ENCODE measurements at regions not wholly inside any gene's neighbourhood (a gene's known extent, or its start where the extent isn't known, plus 50 kb on each side); places are given as distances from the start of the nearest gene placed in this dataset.
"Not testable (repeated sequence)": the region's sequence is repeated elsewhere in the genome, so short reads cannot be mapped to it uniquely, and the experiment has no call there.

- no peak for DNase-seq
- in situ Hi-C loops (cut with MboI; ENCODE audit: low pct_unique_long_range_greater_than_20kb, low sequenced_read_pairs) = loop anchor here (25.0 kb wide), 1 partner anchor 90 kb away; no protein-coding TSS in a partner anchor
Observed at GRCh38 chr7:82701949-82702348, 258.4 kb upstream of the CACNA2D1 start.

GRCh38 chr7:82700741-82701140 is 257.2 kb upstream of the CACNA2D1 start:
- DNase-seq = no peak
- in situ Hi-C loops (cut with MboI; ENCODE audit: low pct_unique_long_range_greater_than_20kb, low sequenced_read_pairs) = loop anchor here (25.0 kb wide), 1 partner anchor 88 kb away; no protein-coding TSS in a partner anchor

DNA sequence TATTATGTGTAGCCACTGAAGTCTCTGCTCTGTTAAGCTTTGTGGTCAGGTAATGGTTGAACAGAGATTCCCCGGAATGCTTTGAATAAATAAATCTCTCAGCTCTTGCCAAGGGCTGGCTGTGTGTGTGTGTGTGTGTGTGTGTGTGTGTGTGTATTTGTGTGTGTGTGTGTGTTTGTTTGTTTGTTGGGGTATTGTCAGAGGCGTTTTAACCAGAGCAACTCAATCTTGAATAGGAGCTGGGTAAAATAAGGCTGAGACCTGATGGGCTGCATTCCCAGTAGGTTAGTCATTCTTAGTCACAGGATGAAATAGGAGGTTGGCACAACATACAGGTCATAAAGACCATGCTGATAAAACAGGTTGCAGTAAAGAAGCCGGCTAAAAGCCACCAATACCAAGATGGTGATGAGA is 256.2 kb upstream of the CACNA2D1 start:
- DNase-seq = no peak
- in situ Hi-C loops (cut with MboI; ENCODE audit: low pct_unique_long_range_greater_than_20kb, low sequenced_read_pairs) = loop anchor here (25.0 kb wide), 1 partner anchor 87 kb away; no protein-coding TSS in a partner anchor

DNA sequence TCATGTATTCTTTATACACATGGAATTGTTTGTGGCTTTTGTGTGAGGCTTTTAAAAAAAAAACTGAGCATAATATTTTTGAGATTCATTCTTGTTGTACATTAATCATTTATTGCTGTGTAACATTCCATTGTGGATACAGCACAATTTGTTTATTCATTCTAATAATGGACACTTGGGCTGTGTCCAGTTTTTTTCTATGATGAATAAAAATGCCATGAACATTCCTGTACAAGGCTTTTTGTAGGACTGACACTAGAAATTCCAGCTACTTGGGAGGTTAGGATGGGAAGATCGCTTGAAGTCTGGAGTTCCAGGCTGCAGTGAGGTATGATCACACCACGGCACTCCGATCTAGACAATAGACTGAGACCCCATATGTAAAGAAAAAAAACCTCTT is 254.3 kb upstream of the CACNA2D1 start:
- in situ Hi-C loops (cut with MboI; ENCODE audit: low pct_unique_long_range_greater_than_20kb, low sequenced_read_pairs) = no loop called here
- DNase-seq = no peak

GRCh38 chr7:82696631-82697030 is 253.1 kb upstream of the CACNA2D1 start:
- in situ Hi-C loops (cut with MboI; ENCODE audit: low pct_unique_long_range_greater_than_20kb, low sequenced_read_pairs) = no loop called here

DNA sequence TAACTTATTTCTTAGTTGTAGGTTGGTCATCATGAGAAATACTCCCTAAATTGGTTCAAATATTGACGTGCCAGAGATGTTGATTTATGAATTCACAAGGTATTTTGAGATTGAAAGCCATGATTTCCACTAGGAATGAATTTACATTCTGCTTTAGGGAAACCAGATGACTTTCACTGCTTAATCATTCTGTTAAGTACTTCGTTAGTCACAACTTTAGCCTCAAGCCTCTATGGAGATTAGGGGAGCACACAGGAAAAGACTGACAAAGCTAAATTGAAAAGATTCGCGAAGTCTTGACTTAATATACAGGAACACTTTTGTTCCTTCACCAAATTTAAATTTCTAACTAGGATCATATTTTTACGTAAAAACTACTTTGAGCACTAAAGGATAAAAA is 250.4 kb upstream of the CACNA2D1 start:
- in situ Hi-C loops (cut with MboI; ENCODE audit: low pct_unique_long_range_greater_than_20kb, low sequenced_read_pairs) = no loop called here
- DNase-seq = no peak

More at GRCh38 chr7:82696631-82697030, 253.1 kb upstream of the CACNA2D1 start:
- DNase-seq = no peak

GRCh38 chr7:82690929-82691328 is 247.4 kb upstream of the CACNA2D1 start:
- in situ Hi-C loops (cut with MboI; ENCODE audit: low pct_unique_long_range_greater_than_20kb, low sequenced_read_pairs) = no loop called here
- DNase-seq = no peak

GRCh38 chr7:82685214-82685613 is 241.6 kb upstream of the CACNA2D1 start:
- in situ Hi-C loops (cut with MboI; ENCODE audit: low pct_unique_long_range_greater_than_20kb, low sequenced_read_pairs) = no loop called here
- DNase-seq = no peak

- DNase-seq = peak; percentile 47
Observed at GRCh38 chr7:82678716-82679115, 235.1 kb upstream of the CACNA2D1 start.

GRCh38 chr7:82678259-82678658 is 234.7 kb upstream of the CACNA2D1 start:
- DNase-seq = no peak
- in situ Hi-C loops (cut with MboI; ENCODE audit: low pct_unique_long_range_greater_than_20kb, low sequenced_read_pairs) = no loop called here

More at GRCh38 chr7:82678716-82679115, 235.1 kb upstream of the CACNA2D1 start:
- in situ Hi-C loops (cut with MboI; ENCODE audit: low pct_unique_long_range_greater_than_20kb, low sequenced_read_pairs) = no loop called here

DNA sequence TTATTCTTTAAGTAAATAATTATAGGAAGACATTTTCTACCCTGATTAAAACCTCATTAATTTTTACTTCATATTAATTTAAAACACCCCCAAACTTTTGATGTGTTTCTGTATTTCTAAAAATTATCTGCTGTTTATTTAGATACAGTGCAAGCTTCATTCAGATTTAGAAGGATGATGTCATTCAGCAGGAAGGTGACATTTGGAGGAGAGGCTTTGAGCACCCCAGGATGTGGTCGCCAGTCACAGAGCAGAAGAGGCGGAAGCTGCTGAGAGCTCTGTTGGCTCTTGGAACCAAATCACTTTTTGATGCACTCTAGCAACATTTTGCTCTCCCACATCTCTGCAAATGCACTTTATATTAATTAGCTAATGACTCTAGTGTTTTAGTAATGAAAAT is 233.9 kb upstream of the CACNA2D1 start:
- in situ Hi-C loops (cut with MboI; ENCODE audit: low pct_unique_long_range_greater_than_20kb, low sequenced_read_pairs) = no loop called here
- peak; percentile 65 for DNase-seq

GRCh38 chr7:82676777-82677463 is 233.3 kb upstream of the CACNA2D1 start:
- in situ Hi-C loops (cut with MboI; ENCODE audit: low pct_unique_long_range_greater_than_20kb, low sequenced_read_pairs) = no loop called here
- peak; percentile 25 for DNase-seq

DNA sequence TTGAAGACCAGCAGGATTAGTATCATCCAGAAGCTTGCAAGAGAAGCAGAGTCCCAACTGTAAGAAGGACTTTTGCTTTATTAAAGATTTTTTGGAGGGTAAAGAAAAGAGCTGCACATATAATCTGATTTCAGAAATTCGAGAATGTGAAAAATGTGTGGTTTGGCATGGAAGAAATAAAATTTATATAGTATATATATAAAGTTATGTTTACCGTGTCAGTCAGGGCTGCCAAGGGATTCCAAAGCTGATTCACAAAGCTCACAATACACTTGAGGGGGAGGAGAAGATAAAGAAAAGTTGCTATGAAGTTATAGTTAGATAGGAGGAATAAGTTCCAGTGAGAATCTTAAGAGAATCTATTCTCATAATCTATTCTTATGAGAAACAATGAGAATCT is 231.8 kb upstream of the CACNA2D1 start:
- no peak for DNase-seq
- in situ Hi-C loops (cut with MboI; ENCODE audit: low pct_unique_long_range_greater_than_20kb, low sequenced_read_pairs) = no loop called here

DNA sequence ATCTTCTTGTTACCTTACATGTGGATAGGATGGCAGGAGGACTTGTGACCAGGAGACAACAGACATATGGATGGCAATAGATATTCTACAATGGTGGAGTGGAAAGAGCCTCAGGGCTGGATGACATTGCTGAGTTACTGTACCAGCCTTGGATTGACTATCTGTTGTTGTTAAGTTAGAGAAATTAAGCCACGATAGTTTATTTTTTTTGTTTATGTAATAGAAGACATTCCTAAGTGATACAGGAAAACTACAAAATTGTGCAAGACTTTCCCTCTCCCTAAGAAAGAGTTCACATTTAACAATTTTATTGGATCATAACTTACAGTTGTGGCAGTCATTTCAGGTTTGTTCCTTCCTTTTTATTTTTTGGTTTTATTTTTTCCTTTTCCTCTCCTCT is 230.7 kb upstream of the CACNA2D1 start:
- no peak for DNase-seq

DNA sequence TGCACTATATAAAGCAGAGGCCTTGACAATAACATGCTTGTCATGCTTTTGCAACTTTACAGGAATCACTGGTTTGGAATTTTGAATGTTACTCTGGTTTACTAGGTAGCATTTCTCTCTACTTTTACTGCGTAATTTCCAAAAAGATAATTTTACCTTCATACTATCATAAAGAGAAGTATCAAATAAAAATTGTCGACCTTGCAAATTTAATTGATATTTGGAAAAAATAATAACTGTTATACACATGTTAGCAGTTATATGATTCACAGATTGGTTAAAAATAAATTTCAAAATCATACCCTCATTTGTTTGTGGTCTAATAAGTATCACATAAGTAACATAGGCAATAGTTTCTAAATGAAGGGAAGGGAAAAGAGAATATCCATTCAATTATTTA is 228.5 kb upstream of the CACNA2D1 start:
- in situ Hi-C loops (cut with MboI; ENCODE audit: low pct_unique_long_range_greater_than_20kb, low sequenced_read_pairs) = no loop called here
- DNase-seq = no peak

More for the DNA sequence above, 230.7 kb upstream of the CACNA2D1 start:
- in situ Hi-C loops (cut with MboI; ENCODE audit: low pct_unique_long_range_greater_than_20kb, low sequenced_read_pairs) = no loop called here

DNA sequence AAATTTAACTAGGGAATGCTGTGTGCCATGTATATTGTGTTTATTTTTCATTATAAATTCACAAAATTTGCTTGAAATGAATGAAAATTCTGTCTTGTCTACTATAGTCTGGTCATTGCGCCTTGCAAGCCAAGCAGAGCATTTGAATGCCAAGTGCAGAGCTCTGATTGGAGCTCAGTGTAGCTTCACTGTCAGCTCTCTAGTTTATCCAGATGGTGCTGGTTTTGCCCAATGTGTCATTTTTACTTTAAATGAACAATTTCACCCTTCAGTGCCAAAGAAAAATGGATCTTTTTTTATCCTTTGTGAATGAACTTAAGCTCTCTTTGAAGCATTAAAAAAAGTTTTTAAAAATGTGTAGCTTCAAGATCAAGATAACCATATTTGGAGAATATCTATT is 225.6 kb upstream of the CACNA2D1 start:
- in situ Hi-C loops (cut with MboI; ENCODE audit: low pct_unique_long_range_greater_than_20kb, low sequenced_read_pairs) = no loop called here
- no peak for DNase-seq

DNA sequence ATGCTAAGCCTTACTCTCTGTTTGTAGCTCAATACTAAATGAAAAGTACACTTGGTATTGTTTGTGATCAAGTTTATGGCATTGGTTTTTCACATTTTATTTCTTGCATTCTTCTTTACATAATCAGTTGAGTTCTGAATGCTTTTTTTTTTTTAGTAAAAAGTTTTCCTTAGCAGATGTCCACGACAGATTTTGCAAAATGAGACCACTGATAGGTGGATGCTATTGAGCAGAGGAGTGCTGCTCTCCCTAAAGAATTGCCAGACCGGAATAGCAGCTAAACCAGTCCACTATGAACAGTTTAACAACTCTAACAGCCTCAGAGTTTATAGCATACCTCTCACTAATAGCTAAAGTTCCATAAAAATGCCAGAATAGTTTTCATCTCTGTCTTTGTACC is 225.1 kb upstream of the CACNA2D1 start:
- in situ Hi-C loops (cut with MboI; ENCODE audit: low pct_unique_long_range_greater_than_20kb, low sequenced_read_pairs) = no loop called here
- no peak for DNase-seq

- DNase-seq = peak; percentile 69
- in situ Hi-C loops (cut with MboI; ENCODE audit: low pct_unique_long_range_greater_than_20kb, low sequenced_read_pairs) = no loop called here
Observed at GRCh38 chr7:82665966-82666507, 222.5 kb upstream of the CACNA2D1 start.

DNA sequence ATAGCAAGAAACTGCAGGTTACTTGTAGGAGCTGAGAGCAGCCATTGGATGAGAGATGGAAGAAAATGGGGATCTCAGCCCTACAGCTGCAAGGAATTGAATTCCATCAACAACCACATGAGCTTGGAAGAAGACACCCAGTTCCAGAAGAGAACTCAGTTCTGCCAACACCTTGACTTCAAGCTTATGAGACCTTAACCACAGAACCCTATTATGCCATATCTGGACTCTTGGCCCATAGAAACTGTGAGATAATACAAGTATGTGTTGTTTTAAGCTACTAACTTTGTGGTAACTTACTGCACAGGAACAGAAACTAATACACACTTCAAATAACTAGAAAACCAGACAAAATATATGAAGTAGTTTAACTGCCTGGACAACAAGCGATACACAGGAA is 212.4 kb upstream of the CACNA2D1 start:
- no peak for DNase-seq
- in situ Hi-C loops (cut with MboI; ENCODE audit: low pct_unique_long_range_greater_than_20kb, low sequenced_read_pairs) = no loop called here

GRCh38 chr7:82650095-82650494 is 206.5 kb upstream of the CACNA2D1 start:
- DNase-seq; in situ Hi-C loops (cut with MboI; ENCODE audit: low pct_unique_long_range_greater_than_20kb, low sequenced_read_pairs): not testable (repeated sequence)

DNA sequence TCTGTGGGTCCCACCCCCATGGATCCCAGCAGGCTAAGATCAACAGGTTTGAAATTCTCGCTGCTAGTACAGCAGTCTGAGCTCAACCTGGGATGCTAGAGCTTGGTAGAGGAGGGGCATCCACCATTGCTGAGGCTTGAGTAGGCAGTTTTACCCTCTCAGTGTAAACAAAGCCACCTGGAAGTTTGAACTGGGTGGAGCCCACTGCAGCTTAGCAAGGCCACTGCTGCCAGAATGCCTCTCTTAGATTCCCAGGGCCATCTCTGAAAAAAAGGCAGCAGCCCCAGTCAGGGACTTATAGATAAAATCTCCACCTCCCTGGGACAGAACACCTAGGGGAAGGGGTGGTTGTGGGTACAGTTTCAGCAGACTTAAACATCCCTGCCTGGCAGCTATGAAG is 190.0 kb upstream of the CACNA2D1 start:
- no peak for DNase-seq
- in situ Hi-C loops (cut with MboI; ENCODE audit: low pct_unique_long_range_greater_than_20kb, low sequenced_read_pairs) = no loop called here

All from KBM-7 (cell line).